ENCODE measurements at regions not wholly inside any gene's neighbourhood (a gene's known extent, or its start where the extent isn't known, plus 50 kb on each side); places are given as distances from the start of the nearest gene placed in this dataset.

GRCh38 chr10:117884093-117884492, 162.6 kb downstream of the RAB11FIP2 start:
- no peak for DNase-seq

GRCh38 chr10:117884592-117884991, 162.1 kb downstream of the RAB11FIP2 start:
- no peak for DNase-seq

GRCh38 chr10:117885206-117885829, 161.4 kb downstream of the RAB11FIP2 start:
- no peak for DNase-seq

DNA sequence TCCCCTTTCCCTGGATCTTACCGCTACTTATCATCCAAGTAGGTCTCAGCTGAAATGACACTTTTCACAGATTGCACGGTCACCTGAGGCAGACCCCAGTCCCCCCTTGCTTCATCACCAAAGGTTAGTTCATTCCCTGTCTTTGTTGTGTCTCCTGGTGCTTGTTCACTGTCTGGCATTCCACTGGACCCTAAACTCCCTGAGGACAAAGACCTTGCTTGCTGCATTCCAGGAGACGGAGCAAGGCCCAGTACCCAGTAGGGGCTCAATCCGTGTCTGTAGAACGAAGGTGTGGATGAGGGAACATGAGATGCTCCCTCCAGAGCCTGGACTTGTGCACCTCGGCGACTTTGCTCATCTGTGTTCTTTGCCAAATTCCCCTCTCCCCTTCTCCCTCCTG, 160.0 kb downstream of the RAB11FIP2 start:
- DNase-seq = no peak

DNA sequence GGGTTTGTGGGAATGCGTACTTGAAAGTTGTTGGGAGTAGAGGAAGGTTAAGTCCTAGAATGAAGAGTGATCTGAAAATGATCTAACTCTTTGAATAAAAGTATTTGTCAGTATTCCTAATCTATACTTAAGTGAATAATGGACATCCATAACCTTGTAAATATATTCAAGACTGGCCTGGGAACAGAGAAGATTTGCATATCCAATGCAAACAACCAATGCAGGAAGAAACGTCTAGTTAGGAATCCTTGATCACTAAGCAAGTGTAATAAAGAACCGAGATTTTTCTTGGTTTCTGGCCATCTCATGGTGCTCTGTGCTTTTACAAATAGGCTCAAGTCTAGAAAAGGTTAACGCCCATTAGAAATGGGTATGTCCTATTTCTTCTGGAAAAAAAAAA, 157.1 kb downstream of the RAB11FIP2 start:
- DNase-seq = no peak

- no peak for DNase-seq
Observed at GRCh38 chr10:117892681-117893220, 154.0 kb downstream of the RAB11FIP2 start.

DNA sequence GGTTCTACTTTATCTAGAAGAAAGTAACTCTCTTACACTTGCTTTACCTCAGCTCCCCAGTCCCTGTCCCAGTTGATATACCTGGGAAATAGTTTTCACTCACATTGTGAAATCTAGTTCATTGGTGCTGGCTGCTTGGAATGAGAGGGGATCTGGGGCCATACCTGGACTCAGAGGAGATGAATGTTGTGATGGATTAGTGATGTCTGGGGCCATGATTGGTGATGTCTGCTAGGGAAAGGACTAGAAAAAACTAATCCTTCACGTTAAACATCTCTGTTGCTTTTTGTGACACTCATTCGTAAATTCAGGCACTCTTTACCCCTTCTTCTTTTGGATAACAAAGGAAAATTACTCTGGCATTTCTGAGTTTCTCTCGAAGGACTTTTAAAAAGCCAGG, 152.4 kb downstream of the RAB11FIP2 start:
- no peak for DNase-seq

- DNase-seq = no peak
Observed at GRCh38 chr10:117896517-117896916, 150.2 kb downstream of the RAB11FIP2 start.

- no peak for DNase-seq
Observed at GRCh38 chr10:117899181-117899683, 147.5 kb downstream of the RAB11FIP2 start.

- DNase-seq = no peak
Observed at GRCh38 chr10:117900280-117900679, 146.5 kb downstream of the RAB11FIP2 start.

DNA sequence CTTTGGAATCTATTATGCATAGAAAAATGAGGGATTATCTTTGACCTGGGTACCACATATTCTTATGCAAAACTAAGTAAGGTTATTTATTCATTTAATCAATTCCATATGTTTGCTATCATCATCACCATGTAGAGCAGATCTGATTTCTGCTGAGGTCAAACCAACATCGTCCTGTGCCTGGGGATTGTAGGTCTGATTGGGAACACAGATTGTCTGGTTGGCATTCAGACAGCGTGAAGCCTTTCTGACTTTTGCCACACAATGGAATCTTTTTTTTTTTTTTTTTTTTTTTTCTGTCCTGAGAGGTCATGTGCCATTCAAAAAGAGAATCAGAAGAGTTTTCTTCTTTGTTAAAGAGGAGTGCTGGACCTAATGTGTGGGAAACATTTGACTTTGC, 142.9 kb downstream of the RAB11FIP2 start:
- DNase-seq = no peak

- no peak for DNase-seq
Observed at GRCh38 chr10:117905404-117905803, 141.3 kb downstream of the RAB11FIP2 start.

DNA sequence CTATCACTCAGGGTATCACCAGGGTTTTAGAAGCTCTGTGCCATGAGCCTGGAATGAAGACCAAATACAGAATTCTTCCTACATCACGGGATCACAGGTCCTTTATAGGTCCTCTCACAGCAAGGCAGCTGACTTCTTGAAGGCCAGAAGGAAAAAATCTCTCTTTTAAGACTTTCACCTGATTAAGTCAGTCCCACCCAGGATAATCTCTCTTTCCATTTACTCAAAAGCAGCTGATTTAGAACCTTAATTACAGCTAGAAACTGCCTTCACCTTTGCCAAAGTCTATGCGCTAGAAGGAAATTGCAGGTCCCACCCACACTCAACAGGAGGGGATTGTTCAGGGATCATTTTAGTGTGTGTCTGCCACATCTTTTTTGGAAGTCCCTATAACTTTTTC, 135.1 kb downstream of the RAB11FIP2 start:
- no peak for DNase-seq

DNA sequence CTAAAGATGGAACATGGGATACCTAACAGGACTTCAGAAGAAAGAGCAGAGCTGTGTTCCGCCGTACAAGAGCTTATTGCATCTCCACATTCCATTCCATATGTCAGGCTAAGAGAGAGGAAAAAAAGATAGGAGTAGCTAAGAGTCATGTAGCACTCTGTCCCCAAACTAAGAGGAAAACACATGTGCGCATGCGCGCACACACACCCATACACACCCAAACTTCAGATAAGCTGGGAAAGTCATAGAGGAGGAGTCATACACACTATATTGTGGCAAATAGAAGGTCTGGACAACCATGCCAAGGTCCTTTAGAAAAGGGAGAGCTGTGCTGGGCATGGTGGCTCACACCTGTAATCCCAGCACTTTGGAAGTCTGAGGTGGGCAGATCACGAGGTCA, 132.4 kb downstream of the RAB11FIP2 start:
- DNase-seq = no peak

DNA sequence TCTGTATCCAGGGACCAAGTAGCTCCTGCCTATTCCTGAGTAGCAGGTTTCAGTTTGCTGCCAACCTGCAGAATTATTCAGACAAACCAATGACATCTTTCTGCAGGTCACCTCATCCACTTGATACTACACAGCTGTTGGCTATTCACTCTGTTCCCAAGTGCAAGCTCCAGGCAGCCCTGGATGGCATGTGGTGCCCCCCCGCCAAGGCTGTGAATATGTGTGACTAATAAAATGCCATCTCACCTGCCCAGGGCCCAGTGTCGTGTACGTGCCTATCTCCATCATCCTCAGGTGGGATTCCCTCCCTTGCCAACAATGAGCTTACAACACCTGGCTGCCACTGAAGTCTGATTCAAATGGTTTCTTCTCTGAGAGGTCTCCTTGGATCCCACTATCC, 125.8 kb downstream of the RAB11FIP2 start:
- DNase-seq = no peak

- no peak for DNase-seq
Observed at GRCh38 chr10:117921421-117921820, 125.3 kb downstream of the RAB11FIP2 start.

GRCh38 chr10:117924820-117925219, 121.9 kb downstream of the RAB11FIP2 start:
- DNase-seq = no peak

DNA sequence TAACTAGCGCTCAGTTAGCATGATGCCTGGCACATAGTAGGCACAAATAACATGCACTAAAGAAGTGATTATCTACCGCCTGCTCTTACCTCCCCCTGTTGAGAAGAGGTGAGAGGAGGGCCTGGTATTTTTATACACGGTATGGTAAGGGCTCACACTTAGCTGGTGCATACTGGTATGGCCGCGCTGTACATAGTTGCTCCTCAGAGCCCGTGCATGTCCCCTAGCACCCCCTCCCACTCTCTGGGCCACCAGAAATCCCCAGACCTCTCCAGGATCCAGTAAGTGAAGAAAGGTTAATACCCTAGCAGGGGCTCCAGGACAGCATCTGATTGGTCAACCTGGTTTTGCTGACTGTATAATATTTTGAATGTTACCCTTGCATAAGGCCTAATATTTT, 121.4 kb downstream of the RAB11FIP2 start:
- no peak for DNase-seq

GRCh38 chr10:117926491-117926890, 120.2 kb downstream of the RAB11FIP2 start:
- no peak for DNase-seq

DNA sequence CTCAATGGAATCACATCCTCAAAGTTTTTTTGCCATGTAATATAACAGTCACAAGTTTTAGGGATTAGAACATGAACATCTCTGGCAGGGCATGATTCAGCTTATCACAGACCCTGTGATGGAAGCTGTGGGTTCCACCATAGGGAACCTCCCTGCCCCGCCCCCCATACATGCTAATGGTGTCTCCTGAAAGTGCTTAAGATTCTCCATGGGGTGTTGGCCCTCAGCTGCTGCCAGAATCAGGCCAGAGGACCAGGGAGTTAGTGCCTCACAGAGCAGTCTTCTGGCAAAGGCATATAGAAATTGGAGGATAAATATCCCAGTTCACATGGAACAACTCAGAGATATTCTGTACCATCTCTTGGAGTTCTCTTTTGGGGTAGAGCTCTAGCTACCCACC, 119.4 kb downstream of the RAB11FIP2 start:
- no peak for DNase-seq

GRCh38 chr10:117927871-117928270, 118.9 kb downstream of the RAB11FIP2 start:
- no peak for DNase-seq

GRCh38 chr10:117928281-117928680, 118.5 kb downstream of the RAB11FIP2 start:
- DNase-seq = no peak

DNA sequence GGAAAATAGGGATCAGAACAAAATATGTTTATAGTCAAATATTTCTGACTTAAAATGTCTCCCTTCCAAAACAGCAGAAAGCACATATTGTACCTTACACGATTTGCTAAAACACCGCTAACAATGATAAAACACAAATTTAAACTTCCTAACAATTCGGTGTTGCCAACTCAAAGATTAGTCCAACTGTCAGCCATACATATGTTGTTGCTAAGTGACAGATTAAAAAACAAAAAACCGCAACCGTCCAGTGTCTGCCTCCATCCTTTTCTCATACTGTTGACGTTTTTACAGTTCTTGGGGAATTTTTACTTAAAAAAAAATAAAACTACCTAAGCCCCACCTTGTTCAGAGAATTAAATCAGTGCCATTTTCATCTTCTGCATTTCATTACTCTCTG, 118.0 kb downstream of the RAB11FIP2 start:
- no peak for DNase-seq

DNA sequence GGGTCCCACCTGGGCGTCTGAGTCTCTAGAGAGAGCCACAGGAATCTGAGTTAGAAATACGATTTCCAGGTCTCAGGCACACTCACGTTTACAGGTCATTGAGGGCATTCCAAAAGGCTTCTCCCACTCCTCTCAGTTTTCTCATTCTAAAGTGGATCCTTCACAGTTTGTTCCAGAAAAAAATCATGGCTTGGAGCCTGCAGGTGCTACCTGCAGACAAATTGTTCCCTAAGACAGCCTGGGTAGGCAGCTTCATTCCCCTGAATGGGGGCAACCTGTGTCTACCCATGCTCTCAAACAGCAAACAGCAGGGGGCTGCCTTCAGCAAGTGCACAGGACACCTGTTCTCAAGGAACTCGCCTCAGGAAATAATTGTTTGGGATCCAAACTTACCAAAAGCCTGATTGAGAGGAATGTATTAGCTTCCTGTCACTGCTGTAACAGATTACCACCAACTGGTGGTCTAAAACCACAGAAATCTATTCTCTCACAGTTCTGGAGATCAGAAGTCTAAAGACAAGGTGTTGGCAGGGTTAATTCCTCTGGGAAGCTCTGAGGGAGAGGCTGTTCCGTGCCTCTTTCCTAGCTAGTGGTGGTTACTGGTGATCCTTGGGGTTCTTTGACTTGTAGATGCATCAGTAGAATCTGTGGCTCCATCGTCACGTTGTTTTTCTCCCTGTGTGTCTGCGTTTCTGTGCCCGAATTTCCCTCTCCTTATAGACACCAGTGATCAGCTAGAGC, 117.2 kb downstream of the RAB11FIP2 start:
- no peak for DNase-seq

Measured in NCI-H2081 (cell line).